Mucosa of rectum (tissue), 2 donors: ENCODE measurements at regions not wholly inside any gene's neighbourhood (a gene's known extent, or its start where the extent isn't known, plus 50 kb on each side); places are given as distances from the start of the nearest gene placed in this dataset.

Experiments used
- H3K27ac ChIP-seq, 2 donors: one replicate each; pipeline ENCODE4 v1.7.0; 2013; ENCODE audit warnings: inconsistent platforms in 2 of 2, low read depth in 2 of 2, low read length in 2 of 2
- H3K27me3 ChIP-seq, 2 donors: one replicate each; pipeline ENCODE4 v1.7.0; 2013; ENCODE audit warnings: low read length in 2 of 2; ENCODE audit not compliant: control insufficient read depth in 2 of 2, insufficient read depth in 2 of 2
- H3K36me3 ChIP-seq, 2 donors: one replicate each; pipeline ENCODE4 v1.7.0; 2013; ENCODE audit warnings: low read length in 2 of 2; ENCODE audit not compliant: control insufficient read depth in 2 of 2, insufficient read depth in 2 of 2
- H3K4me1 ChIP-seq, 2 donors: one replicate each; pipeline ENCODE4 v1.7.0; 2013; ENCODE audit warnings: low read length in 2 of 2, mild to moderate bottlenecking in 1 of 2; ENCODE audit not compliant: control insufficient read depth in 2 of 2, insufficient read depth in 2 of 2
- H3K4me3 ChIP-seq, 2 donors: one replicate each; pipeline ENCODE4 v1.7.0; 2013; ENCODE audit warnings: low read length in 2 of 2
- H3K9ac ChIP-seq, 2 donors: one replicate each; pipeline ENCODE4 v1.7.0; 2013; ENCODE audit warnings: low read length in 2 of 2, low read depth in 1 of 2, mild to moderate bottlenecking in 1 of 2
- H3K9me3 ChIP-seq, 2 donors: one replicate each; pipeline ENCODE4 v1.7.0; 2013; ENCODE audit warnings: low read length in 2 of 2; ENCODE audit not compliant: control insufficient read depth in 2 of 2
- donor health status: healthy.
- donor health status: Normal muscosa, but diverticular disease.

DNA sequence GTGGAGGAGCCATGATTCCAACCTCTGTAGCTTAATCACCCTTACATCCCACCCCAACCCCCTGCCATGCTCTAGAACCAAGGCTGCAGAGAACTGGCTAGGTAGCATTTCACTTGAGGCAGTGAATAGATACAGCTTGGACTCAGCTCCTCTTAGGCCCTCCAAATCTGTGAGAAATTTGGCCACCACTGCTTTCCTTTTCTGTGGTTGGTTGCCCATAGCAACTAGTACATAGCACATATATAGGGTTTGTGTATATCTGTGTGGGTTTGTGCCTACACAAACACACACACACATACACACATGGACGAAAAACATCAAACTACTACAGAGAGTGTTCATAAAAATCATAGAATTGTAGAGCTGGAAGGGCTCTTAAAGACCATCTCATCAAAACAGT lies 52.0 kb upstream of the CCDC160 start:
- Histone ChIP-seq H3K9ac (no peak overlapping the region), H3K27ac (no peak overlapping the region), H3K9me3 (no peaks in the 10 kb centered on the region), H3K27me3 (peaks cover 3 to 9% of the 10 kb centered on the region in 2 donors), H3K36me3 (no peaks in the 10 kb centered on the region), H3K4me1 (no peaks in the 10 kb centered on the region), H3K4me3 (no peak overlapping the region)

DNA sequence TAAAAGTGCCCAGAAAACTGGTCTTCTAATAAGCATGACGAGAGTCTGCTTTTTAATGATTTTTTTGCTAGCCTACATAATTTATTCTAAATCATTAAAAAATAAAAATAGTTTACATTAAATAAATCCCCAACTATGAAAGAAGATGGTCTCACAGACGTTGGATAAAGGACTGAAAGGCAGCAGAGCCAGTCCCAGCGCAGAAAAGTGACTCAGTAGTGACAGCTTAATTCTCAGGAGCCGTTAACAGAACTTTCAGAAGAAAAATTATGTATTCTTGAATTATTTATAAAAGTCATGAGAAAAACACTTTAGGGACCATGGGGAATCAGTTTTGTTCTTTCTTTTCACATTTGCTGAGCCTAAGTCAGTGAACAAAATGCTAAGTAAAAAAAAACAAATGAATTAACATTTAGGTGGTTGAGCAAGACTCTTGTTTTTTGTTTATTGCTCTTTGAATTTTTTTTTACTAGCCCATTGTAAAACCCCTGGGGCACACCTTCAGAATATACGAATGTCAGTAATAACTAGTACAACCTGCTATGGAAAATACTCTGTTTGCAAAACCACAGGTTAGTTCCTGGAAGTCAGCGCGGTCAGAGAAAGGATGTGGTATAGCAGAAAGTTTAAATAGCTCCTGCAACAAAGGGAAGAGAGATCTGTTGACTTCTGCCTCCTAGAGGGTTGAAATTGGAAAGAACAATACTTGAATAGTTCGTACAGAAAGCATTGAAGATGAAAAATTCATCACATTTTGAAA lies 50.4 kb upstream of the CCDC160 start:
- Histone ChIP-seq H3K36me3 (no peaks in the 10 kb centered on the region), H3K27me3 (peaks cover 0 to 11% of the 10 kb centered on the region in 2 donors), H3K9ac (no peak overlapping the region), H3K4me3 (no peak overlapping the region), H3K4me1 (no peaks in the 10 kb centered on the region), H3K27ac (no peak overlapping the region), H3K9me3 (no peaks in the 10 kb centered on the region)
